ENCODE measurements at regions not wholly inside any gene's neighbourhood (a gene's known extent, or its start where the extent isn't known, plus 50 kb on each side); places are given as distances from the start of the nearest gene placed in this dataset.

- no peak for TF ChIP-seq CTCF (conservative IDR thresholded peaks at IDR 0.05; ENCODE audit: low read depth, low read length)
- no peak for DNase-seq (ENCODE audit: low read depth)
- no peak overlapping the region for H3K4me3 ChIP-seq (ENCODE audit: low read depth, low read length)
These were observed 188.1 kb downstream of the RFC3 start for GRCh38 chr13:34006011-34006410.

- no peak for TF ChIP-seq CTCF (conservative IDR thresholded peaks at IDR 0.05; ENCODE audit: low read depth, low read length)
- no peak for DNase-seq (ENCODE audit: low read depth)
- H3K4me3 ChIP-seq (ENCODE audit: low read depth, low read length) = no peak overlapping the region
These were observed 193.7 kb downstream of the RFC3 start for GRCh38 chr13:34011552-34012085.

- no peak overlapping the region for H3K4me3 ChIP-seq (ENCODE audit: low read depth, low read length)
- TF ChIP-seq CTCF (conservative IDR thresholded peaks at IDR 0.05; ENCODE audit: low read depth, low read length) = no peak
- no peak for DNase-seq (ENCODE audit: low read depth)
These were observed 194.4 kb downstream of the RFC3 start for GRCh38 chr13:34012382-34012781.

GRCh38 chr13:34013061-34013460 is 195.1 kb downstream of the RFC3 start:
- TF ChIP-seq CTCF (conservative IDR thresholded peaks at IDR 0.05; ENCODE audit: low read depth, low read length) = no peak

GRCh38 chr13:34017231-34017630 is 199.3 kb downstream of the RFC3 start:
- no peak for TF ChIP-seq CTCF (conservative IDR thresholded peaks at IDR 0.05; ENCODE audit: low read depth, low read length)
- no peak for DNase-seq (ENCODE audit: low read depth)
- no peak overlapping the region for H3K4me3 ChIP-seq (ENCODE audit: low read depth, low read length)

More at GRCh38 chr13:34013061-34013460, 195.1 kb downstream of the RFC3 start:
- no peak for DNase-seq (ENCODE audit: low read depth)
- no peak overlapping the region for H3K4me3 ChIP-seq (ENCODE audit: low read depth, low read length)

- no peak for TF ChIP-seq CTCF (conservative IDR thresholded peaks at IDR 0.05; ENCODE audit: low read depth, low read length)
These were observed 201.9 kb downstream of the RFC3 start for GRCh38 chr13:34019870-34020269.

GRCh38 chr13:34020388-34020787 is 202.4 kb downstream of the RFC3 start:
- H3K4me3 ChIP-seq (ENCODE audit: low read depth, low read length) = no peak overlapping the region
- DNase-seq (ENCODE audit: low read depth) = no peak
- TF ChIP-seq CTCF (conservative IDR thresholded peaks at IDR 0.05; ENCODE audit: low read depth, low read length) = no peak

More at GRCh38 chr13:34019870-34020269, 201.9 kb downstream of the RFC3 start:
- DNase-seq (ENCODE audit: low read depth) = no peak
- H3K4me3 ChIP-seq (ENCODE audit: low read depth, low read length) = no peak overlapping the region

All from choroid plexus epithelial cell (primary cell).